HCT116 (cell line): ENCODE measurements at regions not wholly inside any gene's neighbourhood (a gene's known extent, or its start where the extent isn't known, plus 50 kb on each side); places are given as distances from the start of the nearest gene placed in this dataset.

Experiments
- ATAC-seq: fragments of 200-7000 bp; cut with Tn5 transposase; 2 replicates; pipeline ENCODE4 v1.9.1; 2020; ENCODE audit warnings: mild to moderate bottlenecking, moderate library complexity
- BruUV-seq: library from RNA; stranded (reverse); fragments of 400-500 nt; replicated peaks from 2 replicates; lab custom pipeline; 2021; lab: Mats Ljungman, UMichigan
- CTCF ChIA-PET: fragments of 300-600 bp; sonication (Branson Sonifier 250); formaldehyde crosslinking; loops from one replicate; lab custom pipeline; 2021; ENCODE audit warnings: antibody characterized with exemption; lab: Charles Lee
- POLR2A ChIA-PET: fragments of 300-600, 350-600 bp; sonication (Branson Sonifier 250); formaldehyde crosslinking; loops from one replicate; lab custom pipeline; 2021; ENCODE audit warnings: antibody characterized with exemption; lab: Charles Lee
- RAD21 ChIA-PET, 2 experiments: fragments of 300-600 bp; sonication (Branson Sonifier 250); formaldehyde crosslinking; loops; one replicate each; lab custom pipeline; 2023; ENCODE audit warnings: low total read pairs in 2 of 2; ENCODE audit not compliant: uncharacterized antibody in 2 of 2, unreplicated experiment in 2 of 2, low non-redundant PET in 1 of 2; lab: Charles Lee
- DNase-seq: peaks from one replicate; pipeline ENCODE4 v3.0.0-alpha.2; 2010; ENCODE audit warnings: low read depth, low spot score
- H2AFZ ChIP-seq: fragments of 200-600 bp; shearing (Covaris generic), sonication (generic); 2 replicates; pipeline ENCODE4 v1.6.1; 2017; ENCODE audit warnings: low read depth, mixed run types, mixed read lengths, antibody characterized with exemption, low read length; ENCODE audit not compliant: poor library complexity, severe bottlenecking
- H3K27ac ChIP-seq: 2 replicates; pipeline ENCODE4 v1.5.1; 2012; ENCODE audit warnings: low read depth, low read length
- H3K27me3 ChIP-seq: fragments of 200-600 bp; sonication (generic); 2 replicates; pipeline ENCODE4 v1.6.1; 2016; ENCODE audit warnings: mixed run types, low read length, mixed read lengths; ENCODE audit not compliant: insufficient read depth
- H3K36me3 ChIP-seq, 2 experiments: fragments of 200-500 bp in 1 of 2; fragments of 200-600 bp in 1 of 2; sonication (Bioruptor generic) in 1 of 2; sonication (generic) in 1 of 2; 2 replicates each; pipeline versions ENCODE4 v1.5.1 to v1.6.1; 2014 to 2016; ENCODE audit warnings: low read length in 2 of 2, inconsistent platforms in 1 of 2, mixed read lengths in 1 of 2, mixed run types in 1 of 2; ENCODE audit not compliant: insufficient read depth in 2 of 2, control insufficient read depth in 1 of 2
- H3K4me1 ChIP-seq, 2 experiments: fragments of 200-600 bp in 1 of 2; sonication (generic) in 1 of 2; 2 replicates each; pipeline versions ENCODE4 v1.5.1 to v1.6.1; 2012 to 2017; ENCODE audit warnings: low read length in 2 of 2, inconsistent platforms in 1 of 2, mild to moderate bottlenecking in 1 of 2, mixed read lengths in 1 of 2, mixed run types in 1 of 2, moderate library complexity in 1 of 2; ENCODE audit not compliant: insufficient read depth in 2 of 2, control insufficient read depth in 1 of 2
- H3K4me2 ChIP-seq: fragments of 200-600 bp; sonication (generic); 2 replicates; pipeline ENCODE4 v1.6.1; 2017; ENCODE audit warnings: mixed run types, low read length, mixed read lengths
- H3K4me3 ChIP-seq, 2 experiments: fragments of 200-600 bp in 1 of 2; sonication (generic) in 1 of 2; replicated peaks in 1 of 2; 2 replicates each; pipeline ENCODE4 v1.5.1; 2011 to 2016; ENCODE audit warnings: low read length in 2 of 2, control low read depth in 1 of 2, low read depth in 1 of 2, mild to moderate bottlenecking in 1 of 2, mixed read lengths in 1 of 2, mixed run types in 1 of 2
- H3K79me2 ChIP-seq: fragments of 200-600 bp; sonication (generic); 2 replicates; pipeline ENCODE4 v1.6.1; 2017; ENCODE audit warnings: mild to moderate bottlenecking, mixed run types, low read length, moderate library complexity, mixed read lengths; ENCODE audit not compliant: insufficient read depth
- H3K9ac ChIP-seq: fragments of 200-600 bp; sonication (generic); 2 replicates; pipeline ENCODE4 v1.6.1; 2016; ENCODE audit warnings: low read length, mixed read lengths
- H3K9me2 ChIP-seq: fragments of 200-600 bp; sonication (generic), shearing (Covaris generic); 2 replicates; pipeline ENCODE4 v1.6.1; 2017; ENCODE audit warnings: mixed run types, mild to moderate bottlenecking, moderate library complexity; ENCODE audit not compliant: insufficient read depth
- H3K9me3 ChIP-seq, 2 experiments: fragments of 200-500 bp in 1 of 2; fragments of 200-600 bp in 1 of 2; sonication (Bioruptor generic) in 1 of 2; sonication (generic) in 1 of 2; 2 replicates each; pipeline ENCODE4 v1.6.1; 2014 to 2017; ENCODE audit warnings: low read length in 2 of 2, mixed read lengths in 2 of 2, inconsistent platforms in 1 of 2, low read depth in 1 of 2, mild to moderate bottlenecking in 1 of 2, mixed run types in 1 of 2, moderate library complexity in 1 of 2; ENCODE audit not compliant: control insufficient read depth in 1 of 2, insufficient read depth in 1 of 2
- H4K20me1 ChIP-seq: fragments of 200-600 bp; sonication (generic), shearing (Covaris generic); 2 replicates; pipeline ENCODE4 v1.6.1; 2017; ENCODE audit warnings: mixed run types, mild to moderate bottlenecking, moderate library complexity; ENCODE audit not compliant: insufficient read depth
- CBX3 ChIP-seq: IDR thresholded peaks from 2 replicates; pipeline ENCODE4 v1.6.1; 2012; ENCODE audit warnings: low read depth
- EZH2phosphoT487 ChIP-seq: fragments of 200-600 bp; IDR thresholded peaks from 2 replicates; pipeline ENCODE4 v1.6.1; 2018; ENCODE audit warnings: antibody characterized with exemption, borderline replicate concordance
- SIN3A ChIP-seq: IDR thresholded peaks from 2 replicates; pipeline ENCODE4 v1.6.1; 2012; ENCODE audit warnings: low read depth
- SP1 ChIP-seq: IDR thresholded peaks from 2 replicates; pipeline ENCODE4 v1.6.1; 2012; ENCODE audit warnings: low read depth
- YY1 ChIP-seq: IDR thresholded peaks from 2 replicates; pipeline ENCODE4 v1.6.1; 2011; ENCODE audit warnings: low read length, low read depth, moderate library complexity, mild to moderate bottlenecking; ENCODE audit not compliant: insufficient replicate concordance; ENCODE audit errors: extremely low read depth
- ZFX ChIP-seq: fragments of 450-650 bp; IDR thresholded peaks from 2 replicates; pipeline ENCODE4 v1.6.1; 2017
- ZNF274 ChIP-seq: fragments of 200-500 bp; sonication (Bioruptor generic); IDR thresholded peaks from 2 replicates; pipeline ENCODE4 v1.6.1; 2014; ENCODE audit warnings: mild to moderate bottlenecking, low read depth, low read length, inconsistent platforms
- intact Hi-C: fragments of 100-400 bp; cut with micrococcal nuclease; formaldehyde crosslinking; loops from 2 replicates; pipeline ENCODE4 v1.10.0; 2022
- TF ChIP-seq, protein P1 (sequence below): IDR thresholded peaks from 2 replicates; pipeline ENCODE4 v1.6.1; 2012
- TF ChIP-seq, protein P2 (sequence below), 3 experiments: fragments of 200-600 bp in 1 of 3; sonication (generic) in 1 of 3; IDR thresholded peaks in 2 of 3; conservative IDR thresholded peaks in 1 of 3; 2 replicates each; pipeline ENCODE4 v1.5.1; 2012 to 2017; ENCODE audit warnings: low read depth in 2 of 3, low read length in 2 of 3, antibody characterized with exemption in 1 of 3, borderline replicate concordance in 1 of 3, control low read depth in 1 of 3, mild to moderate bottlenecking in 1 of 3, mixed read lengths in 1 of 3, mixed run types in 1 of 3, moderate library complexity in 1 of 3; ENCODE audit not compliant: insufficient read depth in 1 of 3
- TF ChIP-seq, protein P3 (sequence below): IDR thresholded peaks from 2 replicates; pipeline ENCODE4 v1.6.1; 2012; ENCODE audit warnings: low read depth
- TF ChIP-seq, protein P4 (sequence below): IDR thresholded peaks from 2 replicates; pipeline ENCODE4 v1.6.1; 2012

DNA sequence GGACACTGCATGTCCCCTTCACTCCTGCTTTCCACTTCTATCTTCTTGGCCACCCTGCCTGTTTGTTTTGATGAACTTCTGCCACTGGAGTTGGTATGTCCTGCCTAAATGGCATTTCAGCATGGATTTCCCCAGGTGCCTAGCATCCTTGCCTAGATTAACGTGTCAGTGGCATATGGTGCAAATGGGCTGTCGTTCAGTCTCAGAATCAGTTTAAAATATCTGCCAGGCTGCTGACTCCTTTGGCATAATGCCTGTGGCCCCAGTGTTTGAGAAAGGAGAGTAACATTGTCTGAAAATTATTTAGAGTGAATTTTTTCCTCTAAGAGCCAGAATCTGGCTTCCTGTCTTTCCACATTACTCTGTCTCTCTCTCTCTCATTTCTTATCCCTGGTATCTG is 64.9 kb upstream of the BARHL2 start:
- ATAC-seq (no peak), DNase-seq (no peak)
- ChIA-PET RAD21 (no interaction called here), POLR2A (no interaction called here), CTCF (no interaction called here)
- Histone ChIP-seq H3K4me2 (no peak overlapping the region), H3K36me3 (no peaks in the 10 kb centered on the region), H3K4me3 (no peak overlapping the region), H3K27ac (no peak overlapping the region), H4K20me1 (no peaks in the 10 kb centered on the region), H3K27me3 (no peaks in the 10 kb centered on the region), H2AFZ (no peak overlapping the region), H3K79me2 (no peaks in the 10 kb centered on the region), H3K4me1 (no peaks in the 10 kb centered on the region), H3K9ac (no peak overlapping the region), H3K9me3 (no peaks in the 10 kb centered on the region)
- intact Hi-C loops = no loop called here
- no TSS peak for BruUV-seq
- TF ChIP-seq CBX3 (no peak), ZNF274 (no peak), EZH2phosphoT487 (no peak), YY1 (no peak), SIN3A (no peak), ZFX (no peak), SP1 (no peak)
- TF ChIP-seq, protein P1, sequence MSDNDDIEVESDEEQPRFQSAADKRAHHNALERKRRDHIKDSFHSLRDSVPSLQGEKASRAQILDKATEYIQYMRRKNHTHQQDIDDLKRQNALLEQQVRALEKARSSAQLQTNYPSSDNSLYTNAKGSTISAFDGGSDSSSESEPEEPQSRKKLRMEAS = no peak
- TF ChIP-seq, protein P2, sequence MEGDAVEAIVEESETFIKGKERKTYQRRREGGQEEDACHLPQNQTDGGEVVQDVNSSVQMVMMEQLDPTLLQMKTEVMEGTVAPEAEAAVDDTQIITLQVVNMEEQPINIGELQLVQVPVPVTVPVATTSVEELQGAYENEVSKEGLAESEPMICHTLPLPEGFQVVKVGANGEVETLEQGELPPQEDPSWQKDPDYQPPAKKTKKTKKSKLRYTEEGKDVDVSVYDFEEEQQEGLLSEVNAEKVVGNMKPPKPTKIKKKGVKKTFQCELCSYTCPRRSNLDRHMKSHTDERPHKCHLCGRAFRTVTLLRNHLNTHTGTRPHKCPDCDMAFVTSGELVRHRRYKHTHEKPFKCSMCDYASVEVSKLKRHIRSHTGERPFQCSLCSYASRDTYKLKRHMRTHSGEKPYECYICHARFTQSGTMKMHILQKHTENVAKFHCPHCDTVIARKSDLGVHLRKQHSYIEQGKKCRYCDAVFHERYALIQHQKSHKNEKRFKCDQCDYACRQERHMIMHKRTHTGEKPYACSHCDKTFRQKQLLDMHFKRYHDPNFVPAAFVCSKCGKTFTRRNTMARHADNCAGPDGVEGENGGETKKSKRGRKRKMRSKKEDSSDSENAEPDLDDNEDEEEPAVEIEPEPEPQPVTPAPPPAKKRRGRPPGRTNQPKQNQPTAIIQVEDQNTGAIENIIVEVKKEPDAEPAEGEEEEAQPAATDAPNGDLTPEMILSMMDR (IDR thresholded peaks at IDR 0.05 in 2 of 3, conservative IDR thresholded peaks at IDR 0.05 in 1 of 3; ENCODE audit: borderline replicate concordance in 1 of 3, insufficient read depth in 1 of 3, low read depth in 2 of 3, low read length in 2 of 3) = no peak
- TF ChIP-seq, protein P3, sequence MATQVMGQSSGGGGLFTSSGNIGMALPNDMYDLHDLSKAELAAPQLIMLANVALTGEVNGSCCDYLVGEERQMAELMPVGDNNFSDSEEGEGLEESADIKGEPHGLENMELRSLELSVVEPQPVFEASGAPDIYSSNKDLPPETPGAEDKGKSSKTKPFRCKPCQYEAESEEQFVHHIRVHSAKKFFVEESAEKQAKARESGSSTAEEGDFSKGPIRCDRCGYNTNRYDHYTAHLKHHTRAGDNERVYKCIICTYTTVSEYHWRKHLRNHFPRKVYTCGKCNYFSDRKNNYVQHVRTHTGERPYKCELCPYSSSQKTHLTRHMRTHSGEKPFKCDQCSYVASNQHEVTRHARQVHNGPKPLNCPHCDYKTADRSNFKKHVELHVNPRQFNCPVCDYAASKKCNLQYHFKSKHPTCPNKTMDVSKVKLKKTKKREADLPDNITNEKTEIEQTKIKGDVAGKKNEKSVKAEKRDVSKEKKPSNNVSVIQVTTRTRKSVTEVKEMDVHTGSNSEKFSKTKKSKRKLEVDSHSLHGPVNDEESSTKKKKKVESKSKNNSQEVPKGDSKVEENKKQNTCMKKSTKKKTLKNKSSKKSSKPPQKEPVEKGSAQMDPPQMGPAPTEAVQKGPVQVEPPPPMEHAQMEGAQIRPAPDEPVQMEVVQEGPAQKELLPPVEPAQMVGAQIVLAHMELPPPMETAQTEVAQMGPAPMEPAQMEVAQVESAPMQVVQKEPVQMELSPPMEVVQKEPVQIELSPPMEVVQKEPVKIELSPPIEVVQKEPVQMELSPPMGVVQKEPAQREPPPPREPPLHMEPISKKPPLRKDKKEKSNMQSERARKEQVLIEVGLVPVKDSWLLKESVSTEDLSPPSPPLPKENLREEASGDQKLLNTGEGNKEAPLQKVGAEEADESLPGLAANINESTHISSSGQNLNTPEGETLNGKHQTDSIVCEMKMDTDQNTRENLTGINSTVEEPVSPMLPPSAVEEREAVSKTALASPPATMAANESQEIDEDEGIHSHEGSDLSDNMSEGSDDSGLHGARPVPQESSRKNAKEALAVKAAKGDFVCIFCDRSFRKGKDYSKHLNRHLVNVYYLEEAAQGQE = no peak
- TF ChIP-seq, protein P4, sequence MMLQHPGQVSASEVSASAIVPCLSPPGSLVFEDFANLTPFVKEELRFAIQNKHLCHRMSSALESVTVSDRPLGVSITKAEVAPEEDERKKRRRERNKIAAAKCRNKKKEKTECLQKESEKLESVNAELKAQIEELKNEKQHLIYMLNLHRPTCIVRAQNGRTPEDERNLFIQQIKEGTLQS = no peak
- TF ChIP-seq, all 23 proteins: peak for 0
- no peaks in the 10 kb centered on the region for H3K9me2 ChIP-seq
